Testis (tissue), 2 donors: ENCODE measurements at regions not wholly inside any gene's neighbourhood (a gene's known extent, or its start where the extent isn't known, plus 50 kb on each side); places are given as distances from the start of the nearest gene placed in this dataset.

Experiments
- CTCF ChIP-seq, 3 experiments: fragments of 450-650 bp in 2 of 3; fragments of 200-600 bp in 1 of 3; sonication (generic) in 1 of 3; IDR thresholded peaks; one replicate each; pipeline ENCODE4 v1.5.1; 2016 to 2019; ENCODE audit warnings: antibody characterized with exemption in 3 of 3, mild to moderate bottlenecking in 2 of 3, moderate library complexity in 1 of 3
- POLR2A ChIP-seq: fragments of 450-650 bp; IDR thresholded peaks from one replicate; pipeline ENCODE4 v1.6.1; 2017; ENCODE audit warnings: antibody characterized with exemption, mild to moderate bottlenecking, moderate library complexity

DNA sequence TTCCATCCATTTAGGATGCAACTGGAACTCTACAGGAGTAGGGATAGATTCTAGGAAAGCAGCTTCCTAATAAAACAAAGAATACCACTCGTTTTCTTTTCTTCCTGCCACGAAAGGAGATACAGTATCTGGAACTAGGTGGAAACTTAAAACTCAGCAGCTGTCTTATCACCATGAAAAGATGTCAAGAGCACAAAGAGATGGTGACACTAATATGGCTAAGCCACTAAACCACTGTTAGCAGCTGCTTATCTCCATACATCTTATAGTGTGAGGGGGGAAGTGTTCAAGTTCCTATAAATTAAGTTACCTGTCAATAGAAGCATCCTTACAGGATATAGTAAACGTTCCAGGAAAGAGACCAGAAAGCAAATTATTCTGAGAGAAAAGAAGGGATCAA, 162.5 kb downstream of the TYW3 start:
- TF ChIP-seq CTCF (IDR thresholded peaks at IDR 0.05) (no peak), POLR2A (no peak)
